HG02763 (cell line): ENCODE measurements at regions not wholly inside any gene's neighbourhood (a gene's known extent, or its start where the extent isn't known, plus 50 kb on each side); places are given as distances from the start of the nearest gene placed in this dataset.
"Not testable (repeated sequence)": the region's sequence is repeated elsewhere in the genome, so short reads cannot be mapped to it uniquely, and the experiment has no call there.

Source experiments
- ATAC-seq: cut with Tn5 transposase; IDR thresholded peaks from one replicate; pipeline ENCODE4 v1.9.1; 2021; ENCODE audit warnings: mild to moderate bottlenecking, moderate library complexity; ENCODE audit not compliant: unreplicated experiment

- no peak for ATAC-seq
These were observed 761.2 kb downstream of the TAF11L14 start for GRCh38 chr5:18395126-18396110.

DNA sequence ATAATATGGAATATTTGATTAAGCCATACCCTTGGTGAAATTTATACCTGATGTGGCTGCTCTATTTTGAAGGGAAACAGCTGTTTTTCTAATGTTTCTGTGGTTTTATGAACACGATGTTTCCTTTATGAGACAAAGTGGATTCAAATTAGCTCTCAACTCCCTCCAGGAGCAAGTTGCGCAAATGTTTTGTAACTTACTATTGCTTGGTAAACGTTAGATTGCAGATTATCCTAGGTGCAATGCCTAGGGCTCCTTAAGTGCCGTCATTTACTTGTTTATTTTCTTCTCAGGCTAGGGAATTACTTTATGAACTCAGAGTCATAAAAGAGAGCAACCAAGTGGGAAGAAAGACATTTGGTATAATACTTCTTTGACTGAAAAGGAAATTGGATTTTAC lies 763.1 kb downstream of the TAF11L14 start:
- no peak for ATAC-seq

GRCh38 chr5:18397891-18398290 lies 763.6 kb downstream of the TAF11L14 start:
- no peak for ATAC-seq

GRCh38 chr5:18399461-18400327 lies 765.4 kb downstream of the TAF11L14 start:
- ATAC-seq, result not testable (repeated sequence)

DNA sequence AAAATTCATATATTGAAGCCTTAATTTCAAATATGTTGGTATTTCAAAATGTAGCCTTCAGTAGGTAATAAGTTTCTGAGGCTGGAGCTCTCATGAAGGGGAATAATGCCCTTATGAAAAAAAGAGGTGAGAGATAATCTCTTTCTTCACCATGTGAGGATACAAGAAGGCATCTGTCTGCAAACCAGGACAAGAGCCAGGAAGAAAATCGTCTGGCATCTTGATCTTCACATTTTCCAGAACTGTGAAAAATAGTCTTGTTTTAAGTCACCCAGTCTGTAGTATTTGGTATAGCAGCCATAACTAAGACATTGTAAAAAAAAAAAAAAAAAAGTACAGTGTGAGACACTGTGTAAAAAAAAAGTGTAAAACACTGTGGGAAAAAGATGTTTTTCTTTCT lies 768.9 kb downstream of the TAF11L14 start:
- ATAC-seq, result no peak

DNA sequence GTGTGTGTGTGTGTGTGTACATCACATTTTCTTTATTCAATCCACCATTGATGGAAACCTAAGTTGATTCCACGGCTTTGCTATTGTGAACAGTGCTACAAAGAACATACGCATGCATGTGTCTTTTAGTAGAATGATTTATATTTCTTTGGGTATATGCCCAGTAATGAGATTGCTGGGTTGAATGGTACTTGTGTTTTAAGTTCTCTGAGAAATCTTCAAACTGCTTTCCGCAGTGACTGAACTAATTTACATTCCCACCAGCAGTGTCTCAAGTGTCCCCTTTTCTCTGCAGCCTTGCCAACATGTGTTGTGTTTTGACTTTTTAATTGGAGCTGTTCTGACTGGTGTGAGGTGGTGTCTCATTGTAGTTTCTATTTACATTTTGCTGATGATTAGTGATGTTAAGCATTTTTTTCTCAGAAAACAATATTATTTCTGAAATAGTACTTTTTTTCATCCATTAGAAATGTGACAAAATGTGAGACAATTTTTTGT lies 769.7 kb downstream of the TAF11L14 start:
- no peak for ATAC-seq

DNA sequence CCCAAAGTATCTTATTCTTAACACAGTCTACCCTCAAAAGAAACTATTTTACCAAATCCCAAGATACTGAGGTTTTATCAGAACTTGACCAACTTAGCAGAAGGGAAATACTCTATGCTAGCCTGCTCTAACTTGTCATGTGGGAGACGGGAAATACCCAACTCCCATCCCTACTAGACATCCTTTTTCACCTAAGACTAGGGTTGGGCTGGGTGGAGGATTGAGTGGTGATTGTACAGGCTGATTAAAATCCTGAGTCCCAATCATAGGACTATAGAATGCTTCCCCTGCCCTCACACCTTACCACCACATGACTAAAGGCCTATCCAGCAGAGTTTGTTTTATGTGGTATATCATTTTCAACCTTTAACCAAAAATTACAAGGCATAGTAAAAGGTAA lies 786.5 kb downstream of the TAF11L14 start:
- no peak for ATAC-seq

DNA sequence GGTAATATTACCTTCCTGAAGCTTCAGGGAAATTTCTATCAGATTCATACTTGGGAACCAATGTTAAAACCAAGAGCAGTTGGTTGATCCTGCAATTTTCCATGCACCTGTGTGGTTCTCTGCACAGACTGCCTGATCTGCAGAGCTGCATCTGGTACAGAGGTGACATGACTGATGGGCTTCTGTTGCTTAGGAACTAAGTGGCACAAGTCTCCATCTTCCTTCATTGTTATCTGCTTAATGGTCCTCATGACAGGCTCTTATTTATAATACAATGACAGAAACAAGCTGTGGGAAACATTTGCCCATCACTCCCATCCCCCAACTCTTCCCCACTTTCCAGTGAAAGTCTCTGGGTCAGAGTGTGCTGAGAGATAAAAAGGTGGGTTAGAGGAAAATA lies 799.1 kb downstream of the TAF11L14 start:
- no peak for ATAC-seq

DNA sequence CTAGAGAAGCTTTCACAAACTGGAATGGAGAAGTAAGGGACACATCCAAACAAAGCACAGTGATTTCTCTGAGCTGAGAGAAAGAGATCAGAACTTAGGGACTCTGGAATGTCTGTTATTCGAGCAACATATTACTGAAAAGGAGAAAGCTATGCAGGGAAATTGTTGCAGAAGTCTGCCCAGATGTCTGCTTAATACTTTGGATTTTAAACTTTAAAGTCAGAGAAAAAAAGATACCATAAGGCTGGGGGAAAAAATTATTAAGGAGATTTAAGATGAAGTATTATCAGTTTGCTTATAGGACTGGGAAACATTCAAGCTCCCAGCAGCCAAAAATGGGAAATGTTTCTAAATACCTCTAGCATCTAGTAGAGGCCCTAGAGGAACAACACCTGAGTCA lies 803.9 kb downstream of the TAF11L14 start:
- ATAC-seq, result no peak

- no peak for ATAC-seq
These were observed 821.3 kb downstream of the TAF11L14 start for GRCh38 chr5:18455521-18455920.

DNA sequence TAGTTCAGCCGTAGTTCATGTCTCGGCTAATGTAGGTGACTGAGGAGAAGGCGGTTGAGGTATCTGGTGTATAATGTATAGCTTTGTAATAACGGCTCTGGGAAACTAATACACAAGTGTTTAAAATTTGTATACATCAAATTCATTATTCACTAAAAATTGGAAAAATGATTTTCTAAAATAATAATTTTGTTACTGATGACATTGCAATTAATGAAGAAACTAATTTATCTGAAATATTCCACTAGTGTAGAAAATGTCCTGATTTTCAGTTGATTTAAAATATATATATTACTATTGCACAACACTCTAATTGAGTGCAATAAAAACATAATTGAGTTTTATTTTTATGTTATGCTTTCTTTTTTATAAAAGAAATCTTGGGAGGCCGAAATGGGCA lies 823.0 kb downstream of the TAF11L14 start:
- ATAC-seq, result no peak

DNA sequence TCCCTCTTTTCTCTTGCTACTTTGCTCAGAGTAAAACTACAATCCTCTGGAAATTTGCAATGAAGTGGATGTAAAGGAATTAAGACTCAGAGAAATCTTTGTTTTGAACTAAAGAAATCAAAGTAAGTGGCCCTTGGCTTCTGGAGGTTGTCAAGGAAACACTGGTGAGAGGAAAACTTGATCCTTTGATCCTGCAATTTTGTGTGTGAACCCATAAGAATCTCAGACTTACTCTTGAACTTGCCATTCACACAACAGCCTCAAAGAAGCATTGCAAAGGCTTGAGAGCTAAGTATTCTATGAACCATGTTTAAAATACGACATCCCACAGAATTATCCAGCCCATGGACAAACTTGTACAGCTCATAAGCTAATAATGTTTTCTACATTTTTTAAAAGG lies 827.5 kb downstream of the TAF11L14 start:
- no peak for ATAC-seq

- ATAC-seq, result peak; percentile 91
These were observed 831.8 kb downstream of the TAF11L14 start for GRCh38 chr5:18465833-18466681.

DNA sequence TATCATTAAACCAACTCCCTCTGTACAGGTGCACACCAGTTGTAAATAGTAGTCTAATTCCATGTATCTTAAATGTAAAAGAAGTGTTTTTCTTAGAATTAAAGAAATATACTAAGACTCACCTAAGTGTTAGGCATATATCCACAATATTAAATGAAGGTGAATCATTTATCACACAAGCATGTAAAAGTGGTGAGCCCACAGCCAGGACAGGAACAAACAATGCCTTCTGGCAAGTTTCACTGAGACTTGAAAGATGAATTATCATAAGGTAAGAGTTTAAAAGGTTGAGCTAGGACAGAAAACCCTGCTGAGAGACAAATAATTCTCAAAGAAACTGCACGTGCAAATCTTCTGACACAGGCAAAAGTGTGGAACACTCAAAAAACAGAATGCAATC lies 832.5 kb downstream of the TAF11L14 start:
- no peak for ATAC-seq

DNA sequence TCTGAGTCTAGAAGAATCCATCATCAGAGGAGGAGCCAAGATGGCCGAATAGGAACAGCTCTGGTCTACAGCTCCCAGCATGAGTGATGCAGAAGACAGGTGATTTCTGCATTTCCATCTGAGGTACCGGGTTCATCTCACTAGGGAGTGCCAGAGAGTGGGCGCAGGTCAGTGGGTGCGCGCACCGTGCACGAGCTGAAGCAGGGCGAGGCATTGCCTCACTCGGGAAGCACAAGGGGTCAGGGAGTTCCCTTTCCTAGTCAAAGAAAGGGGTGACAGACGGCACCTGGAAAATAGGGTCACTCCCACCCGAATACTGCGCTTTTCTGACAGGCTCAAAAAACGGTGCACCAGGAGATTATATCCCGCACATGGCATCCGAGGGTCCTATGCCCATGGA lies 837.5 kb downstream of the TAF11L14 start:
- not testable (repeated sequence) for ATAC-seq

DNA sequence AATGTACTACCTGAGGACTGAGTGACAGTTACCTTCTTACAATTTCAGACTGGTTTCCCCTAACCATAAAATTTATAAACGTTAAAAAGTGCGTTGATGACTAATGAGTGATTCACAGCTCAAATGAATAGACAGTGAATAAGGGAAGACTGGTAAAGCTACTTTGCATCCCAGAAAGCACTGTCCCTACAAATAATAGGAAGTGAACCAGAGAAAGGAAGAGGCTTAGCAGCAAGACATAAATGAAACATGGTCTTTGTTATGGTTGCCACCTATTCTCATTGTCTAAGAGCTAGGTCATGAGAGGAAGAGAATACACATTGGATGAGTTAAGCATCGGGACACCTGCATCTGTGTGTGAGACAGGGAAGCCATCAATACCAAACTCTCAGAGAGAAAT lies 849.2 kb downstream of the TAF11L14 start:
- ATAC-seq, result no peak

DNA sequence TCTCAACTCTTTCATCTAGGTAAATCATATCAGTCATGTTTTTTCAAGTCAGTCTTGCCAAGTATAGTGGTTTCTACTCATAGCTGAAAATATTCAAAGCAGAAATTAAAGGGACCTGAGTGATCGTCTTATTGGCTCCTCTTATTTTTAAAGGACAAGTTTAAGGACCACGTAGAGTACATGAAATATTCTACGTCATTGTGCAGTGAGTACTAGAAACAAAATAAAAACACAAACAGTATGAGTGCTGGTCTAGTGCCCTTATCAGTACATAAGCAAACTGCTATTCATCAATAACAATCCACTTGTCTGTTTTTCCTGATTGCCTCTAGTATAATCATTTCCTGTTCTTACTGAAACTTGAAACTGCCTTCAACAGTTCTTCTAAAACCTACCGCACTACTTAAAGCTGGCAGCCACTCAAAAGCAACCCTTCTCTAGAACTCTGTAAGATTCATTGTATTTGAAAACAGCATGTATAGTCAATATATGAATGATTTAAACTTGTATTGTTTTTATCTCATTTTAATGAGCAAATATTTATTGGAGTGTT lies 853.7 kb downstream of the TAF11L14 start:
- no peak for ATAC-seq

DNA sequence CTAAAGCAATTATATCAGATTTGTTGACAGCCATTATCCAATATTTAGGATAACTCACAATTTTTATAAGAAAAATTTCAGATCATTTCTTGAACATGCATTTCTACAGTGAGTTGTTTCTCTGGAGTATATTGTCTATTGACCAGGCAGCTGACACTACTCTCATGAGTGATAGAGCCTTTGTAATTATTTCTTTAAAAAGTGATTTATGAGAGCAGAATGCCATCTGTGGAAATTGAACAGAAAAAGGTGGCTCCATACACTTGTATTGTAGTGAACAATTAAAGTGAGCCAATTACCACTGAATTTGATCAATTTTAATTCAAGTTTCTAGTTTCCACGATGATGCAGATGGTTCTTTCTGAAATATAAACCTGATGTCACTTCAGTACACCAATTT lies 855.4 kb downstream of the TAF11L14 start:
- no peak for ATAC-seq

DNA sequence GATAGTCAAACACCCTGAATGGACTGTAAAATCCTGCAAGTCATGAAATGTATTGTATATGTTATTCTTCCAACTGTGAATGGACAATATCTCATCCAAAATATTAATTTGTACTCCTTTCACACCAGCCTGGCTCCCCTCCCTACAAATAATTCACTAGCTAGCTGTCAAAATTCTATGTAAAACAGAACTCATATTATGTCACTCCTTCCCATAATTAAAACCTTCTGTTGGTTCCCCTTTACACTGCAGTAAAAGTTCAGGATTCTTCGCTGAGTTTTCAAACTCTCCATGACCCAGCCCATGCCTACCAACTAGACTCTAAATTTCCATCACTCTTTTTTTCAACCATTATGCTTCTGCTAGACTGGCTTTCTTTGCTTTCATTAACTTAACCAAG lies 857.1 kb downstream of the TAF11L14 start:
- ATAC-seq, result no peak

GRCh38 chr5:18495157-18495556 lies 860.9 kb downstream of the TAF11L14 start:
- no peak for ATAC-seq
